ENCODE measurements at regions not wholly inside any gene's neighbourhood (a gene's known extent, or its start where the extent isn't known, plus 50 kb on each side); places are given as distances from the start of the nearest gene placed in this dataset.

- Histone ChIP-seq H4K8ac (ENCODE audit: low read depth in 2 of 2, low read length in 2 of 2) (no peak overlapping the region), H4K20me1 (ENCODE audit: insufficient read depth, low read length) (no peaks in the 10 kb centered on the region), H3K4me3 (ENCODE audit: insufficient read depth, low read depth, low read length) (no peak overlapping the region), H2AK5ac (ENCODE audit: low read depth, low read length) (no peak overlapping the region), H3K14ac (replicated peaks; ENCODE audit: low read depth, low read length) (no peak overlapping the region), H4K91ac (ENCODE audit: insufficient read depth, low read depth, low read length) (no peak overlapping the region), H3K9me3 (ENCODE audit: control insufficient read depth, insufficient read depth, low read length) (no peaks in the 10 kb centered on the region), H2AFZ (replicated peaks; ENCODE audit: low read length, poor library complexity) (no peak overlapping the region), H3K4me1 (ENCODE audit: control insufficient read depth, insufficient read depth, low read length) (no peaks in the 10 kb centered on the region), H3K9ac (ENCODE audit: low read depth, low read length) (no peak overlapping the region), H2BK20ac (ENCODE audit: low read depth, low read length) (no peak overlapping the region), H3K27ac (ENCODE audit: insufficient read depth, low read length) (no peak overlapping the region), H3K9me1 (ENCODE audit: insufficient read depth, low read length) (no peaks in the 10 kb centered on the region), H3K79me1 (ENCODE audit: low read depth in 1 of 2, low read length in 2 of 2) (no peaks in the 10 kb centered on the region), H3K27me3 (ENCODE audit: control insufficient read depth, insufficient read depth, low read length) (no peaks in the 10 kb centered on the region), H3K36me3 (ENCODE audit: control insufficient read depth, insufficient read depth, low read length) (no peaks in the 10 kb centered on the region), H3K4me2 (ENCODE audit: low read depth, low read length) (no peak overlapping the region), H2BK120ac (ENCODE audit: low read depth, low read length) (no peak overlapping the region), H3K4ac (ENCODE audit: low read depth, low read length) (no peak overlapping the region), H4K5ac (ENCODE audit: low read depth, low read length) (no peak overlapping the region), H2BK5ac (ENCODE audit: low read depth, low read length, poor library complexity, severe bottlenecking) (no peak overlapping the region), H3K56ac (ENCODE audit: extremely low read depth, insufficient read depth, low read length) (no peak overlapping the region), H3K23ac (ENCODE audit: low read depth, low read length) (no peak overlapping the region), H2BK15ac (ENCODE audit: low read depth, low read length) (no peak overlapping the region), H2AK9ac (replicated peaks; ENCODE audit: low read depth, low read length, poor library complexity) (no peak overlapping the region), H3K18ac (ENCODE audit: low read depth, low read length) (no peak overlapping the region)
- no peak for DNase-seq
- no peak for TF ChIP-seq CHD1 (IDR thresholded peaks at IDR 0.05; ENCODE audit: low read depth, low read length)
- no peak for TF ChIP-seq SMC3 (IDR thresholded peaks at IDR 0.05; ENCODE audit: low read depth, low read length)
- no peak for TF ChIP-seq CTCF (conservative IDR thresholded peaks at IDR 0.05; ENCODE audit: low read depth, low read length)
- no peak for TF ChIP-seq MAFK (IDR thresholded peaks at IDR 0.05; ENCODE audit: low read depth, low read length)
- no peak for TF ChIP-seq NFE2L2 (IDR thresholded peaks at IDR 0.05; ENCODE audit: low read depth, low read length)
- no peak for TF ChIP-seq MXI1 (IDR thresholded peaks at IDR 0.05; ENCODE audit: borderline replicate concordance, low read depth, low read length)
- no peak for TF ChIP-seq USF2 (IDR thresholded peaks at IDR 0.05; ENCODE audit: low read depth, low read length)
- TF ChIP-seq CEBPB (IDR thresholded peaks at IDR 0.05; ENCODE audit: low read depth, low read length) = no peak
- no peak for TF ChIP-seq ELK1 (IDR thresholded peaks at IDR 0.05; ENCODE audit: borderline replicate concordance, low read depth, low read length)
- TF ChIP-seq POLR2A (IDR thresholded peaks at IDR 0.05; ENCODE audit: low read depth, low read length) = no peak
- no peak for TF ChIP-seq FOS (IDR thresholded peaks at IDR 0.05; ENCODE audit: low read depth, low read length)
- no peak for TF ChIP-seq RFX5 (IDR thresholded peaks at IDR 0.05; ENCODE audit: low read depth, low read length)
- TF ChIP-seq BHLHE40 (IDR thresholded peaks at IDR 0.05; ENCODE audit: low read depth, low read length) = no peak
- no peak for TF ChIP-seq RCOR1 (IDR thresholded peaks at IDR 0.05; ENCODE audit: insufficient replicate concordance, low read length)
- no peak for TF ChIP-seq MAZ (IDR thresholded peaks at IDR 0.05; ENCODE audit: borderline replicate concordance, low read depth, low read length)
- ATAC-seq (ENCODE audit: low read depth) = no peak
- CTCF ChIA-PET = no interaction called here
- no TSS peak for BruUV-seq (replicated peaks)
- dilution Hi-C loops (cut with HindIII; ENCODE audit: low sequenced_read_pairs, unreplicated experiment) = no loop called here
- in situ Hi-C loops (cut with MboI; ENCODE audit: low sequenced_read_pairs) = no loop called here
- no CpG with 5 or more reads among the region's 3 CpGs for WGBS, 2 experiments (ENCODE audit: extremely low coverage in 2 of 2, insufficient read length in 1 of 2)
- intact Hi-C loops (cut with micrococcal nuclease) = no loop called here
- POLR2A ChIA-PET (ENCODE audit: unreplicated experiment) = no interaction called here
Measured at GRCh38 chr4:181063212-181063611, 1180.0 kb upstream of the TENM3 start.

Measured in IMR-90 (cell line).